GM19395 (cell line): ENCODE measurements at regions not wholly inside any gene's neighbourhood (a gene's known extent, or its start where the extent isn't known, plus 50 kb on each side); places are given as distances from the start of the nearest gene placed in this dataset.
A peak's percentile ranks its signal among the peaks of the same experiment; 100 is the strongest.

Experiments
- ATAC-seq: cut with Tn5 transposase; IDR thresholded peaks from one replicate; pipeline ENCODE4 v1.9.1; 2021; ENCODE audit warnings: mild to moderate bottlenecking, moderate library complexity; ENCODE audit not compliant: unreplicated experiment

- no peak for ATAC-seq
Measured at GRCh38 chr20:24862606-24863005, 86.5 kb upstream of the CST7 start.

GRCh38 chr20:24863356-24863755 is 85.7 kb upstream of the CST7 start:
- ATAC-seq = no peak

GRCh38 chr20:24866008-24866407 is 83.1 kb upstream of the CST7 start:
- no peak for ATAC-seq

GRCh38 chr20:24866742-24867141 is 82.3 kb upstream of the CST7 start:
- ATAC-seq = no peak

GRCh38 chr20:24867556-24867955 is 81.5 kb upstream of the CST7 start:
- no peak for ATAC-seq

- ATAC-seq = no peak
Measured at GRCh38 chr20:24868396-24868927, 80.6 kb upstream of the CST7 start.

- ATAC-seq = no peak
Measured at GRCh38 chr20:24868959-24869358, 80.1 kb upstream of the CST7 start.

GRCh38 chr20:24870057-24870456 is 79.0 kb upstream of the CST7 start:
- no peak for ATAC-seq

- no peak for ATAC-seq
Measured at GRCh38 chr20:24870881-24871280, 78.2 kb upstream of the CST7 start.

GRCh38 chr20:24871480-24872213 is 77.4 kb upstream of the CST7 start:
- ATAC-seq = no peak

- peak; percentile 60 for ATAC-seq
Measured at GRCh38 chr20:24872291-24873024, 76.6 kb upstream of the CST7 start.

- peak; percentile 38 for ATAC-seq
Measured at GRCh38 chr20:24873025-24873620, 75.9 kb upstream of the CST7 start.

GRCh38 chr20:24875078-24875477 is 74.0 kb upstream of the CST7 start:
- ATAC-seq = no peak

- no peak for ATAC-seq
Measured at GRCh38 chr20:24877652-24878051, 71.4 kb upstream of the CST7 start.

GRCh38 chr20:24878657-24879056 is 70.4 kb upstream of the CST7 start:
- no peak for ATAC-seq

- no peak for ATAC-seq
Measured at GRCh38 chr20:24879875-24880274, 69.2 kb upstream of the CST7 start.

GRCh38 chr20:24880356-24880755 is 68.7 kb upstream of the CST7 start:
- no peak for ATAC-seq

GRCh38 chr20:24890286-24890685 is 58.8 kb upstream of the CST7 start:
- ATAC-seq = no peak

- ATAC-seq = no peak
Measured at GRCh38 chr20:24891546-24892393, 57.3 kb upstream of the CST7 start.

- no peak for ATAC-seq
Measured at GRCh38 chr20:24892522-24892921, 56.5 kb upstream of the CST7 start.

- ATAC-seq = no peak
Measured at GRCh38 chr20:24892931-24893330, 56.1 kb upstream of the CST7 start.
